Ishikawa (cell line): ENCODE measurements at regions not wholly inside any gene's neighbourhood (a gene's known extent, or its start where the extent isn't known, plus 50 kb on each side); places are given as distances from the start of the nearest gene placed in this dataset.

ENCODE experiments used
- CREB1 ChIP-seq: IDR thresholded peaks from 2 replicates; pipeline ENCODE4 v1.6.1; 2012; ENCODE audit warnings: low read depth
- EGR1 ChIP-seq: IDR thresholded peaks from 2 replicates; pipeline ENCODE4 v1.6.1; 2012
- EP300 ChIP-seq: IDR thresholded peaks from 2 replicates; pipeline ENCODE4 v1.6.1; 2012; ENCODE audit warnings: borderline replicate concordance
- FOXM1 ChIP-seq: IDR thresholded peaks from 2 replicates; pipeline ENCODE4 v1.6.1; 2012; ENCODE audit warnings: low read depth, borderline replicate concordance
- MAX ChIP-seq: IDR thresholded peaks from 2 replicates; pipeline ENCODE4 v1.6.1; 2012
- NFIC ChIP-seq: IDR thresholded peaks from 2 replicates; pipeline ENCODE4 v1.6.1; 2012
- RAD21 ChIP-seq: IDR thresholded peaks from 2 replicates; pipeline ENCODE4 v1.6.1; 2012; ENCODE audit warnings: low read depth
- REST ChIP-seq: IDR thresholded peaks from 2 replicates; pipeline ENCODE4 v1.6.1; 2012; ENCODE audit warnings: low read depth, mild to moderate bottlenecking
- TAF1 ChIP-seq: IDR thresholded peaks from 2 replicates; pipeline ENCODE4 v1.6.1; 2012; ENCODE audit warnings: low read depth, mild to moderate bottlenecking
- TCF12 ChIP-seq: IDR thresholded peaks from 2 replicates; pipeline ENCODE4 v1.6.1; 2012; ENCODE audit warnings: low read depth
- TEAD4 ChIP-seq: IDR thresholded peaks from 2 replicates; pipeline ENCODE4 v1.6.1; 2012
- USF1 ChIP-seq: IDR thresholded peaks from 2 replicates; pipeline ENCODE4 v1.6.1; 2012
- YY1 ChIP-seq: IDR thresholded peaks from 2 replicates; pipeline ENCODE4 v1.6.1; 2012; ENCODE audit warnings: low read depth

GRCh38 chr5:124614105-124614504 lies 132.3 kb downstream of the ZNF608 start:
- TF ChIP-seq USF1: no peak
- TF ChIP-seq CREB1: no peak
- TF ChIP-seq EGR1: no peak
- TF ChIP-seq NFIC: no peak
- TF ChIP-seq MAX: no peak
- no peak for TF ChIP-seq REST
- no peak for TF ChIP-seq TAF1
- no peak for TF ChIP-seq FOXM1
- TF ChIP-seq RAD21: no peak
- TF ChIP-seq TEAD4: no peak
- no peak for TF ChIP-seq YY1
- no peak for TF ChIP-seq TCF12
- TF ChIP-seq EP300: no peak
